Osteocyte (in vitro differentiated cells): ENCODE measurements at regions not wholly inside any gene's neighbourhood (a gene's known extent, or its start where the extent isn't known, plus 50 kb on each side); places are given as distances from the start of the nearest gene placed in this dataset.

Source experiments
- DNase-seq: peaks from one replicate; pipeline ENCODE4 v3.0.0; 2021; ENCODE audit warnings: mixed read lengths; ENCODE audit not compliant: unreplicated experiment; ENCODE audit errors: extremely low spot score
- H3K27ac Mint-ChIP-seq: one replicate; pipeline ENCODE4 v1.8.0; 2021; ENCODE audit warnings: mild to moderate bottlenecking, mixed read lengths; ENCODE audit not compliant: unreplicated experiment
- H3K27me3 Mint-ChIP-seq: one replicate; pipeline ENCODE4 v1.8.0; 2021; ENCODE audit warnings: mixed read lengths; ENCODE audit not compliant: unreplicated experiment
- H3K36me3 Mint-ChIP-seq: one replicate; pipeline ENCODE4 v1.8.0; 2021; ENCODE audit warnings: mixed read lengths; ENCODE audit not compliant: unreplicated experiment
- H3K4me1 Mint-ChIP-seq: one replicate; pipeline ENCODE4 v1.8.0; 2021; ENCODE audit warnings: mixed read lengths; ENCODE audit not compliant: unreplicated experiment
- H3K4me3 Mint-ChIP-seq: one replicate; pipeline ENCODE4 v1.8.0; 2021; ENCODE audit warnings: mild to moderate bottlenecking, moderate library complexity, mixed read lengths; ENCODE audit not compliant: unreplicated experiment
- H3K9me3 Mint-ChIP-seq: one replicate; pipeline ENCODE4 v1.8.0; 2021; ENCODE audit warnings: mixed read lengths; ENCODE audit not compliant: unreplicated experiment
- TF ChIP-seq, protein P1 (sequence below): fragments of 200-600 bp; sonication (generic); IDR thresholded peaks from 2 replicates; pipeline ENCODE4 v1.5.0; 2021; ENCODE audit warnings: antibody characterized with exemption, mild to moderate bottlenecking, moderate library complexity

- Mint-ChIP-seq H3K4me3 (no peak overlapping the region), H3K4me1 (no peaks in the 10 kb centered on the region), H3K27ac (no peak overlapping the region), H3K27me3 (no peaks in the 10 kb centered on the region), H3K9me3 (peaks cover 8% of the 10 kb centered on the region), H3K36me3 (no peaks in the 10 kb centered on the region)
- DNase-seq: no peak
- TF ChIP-seq, protein P1, sequence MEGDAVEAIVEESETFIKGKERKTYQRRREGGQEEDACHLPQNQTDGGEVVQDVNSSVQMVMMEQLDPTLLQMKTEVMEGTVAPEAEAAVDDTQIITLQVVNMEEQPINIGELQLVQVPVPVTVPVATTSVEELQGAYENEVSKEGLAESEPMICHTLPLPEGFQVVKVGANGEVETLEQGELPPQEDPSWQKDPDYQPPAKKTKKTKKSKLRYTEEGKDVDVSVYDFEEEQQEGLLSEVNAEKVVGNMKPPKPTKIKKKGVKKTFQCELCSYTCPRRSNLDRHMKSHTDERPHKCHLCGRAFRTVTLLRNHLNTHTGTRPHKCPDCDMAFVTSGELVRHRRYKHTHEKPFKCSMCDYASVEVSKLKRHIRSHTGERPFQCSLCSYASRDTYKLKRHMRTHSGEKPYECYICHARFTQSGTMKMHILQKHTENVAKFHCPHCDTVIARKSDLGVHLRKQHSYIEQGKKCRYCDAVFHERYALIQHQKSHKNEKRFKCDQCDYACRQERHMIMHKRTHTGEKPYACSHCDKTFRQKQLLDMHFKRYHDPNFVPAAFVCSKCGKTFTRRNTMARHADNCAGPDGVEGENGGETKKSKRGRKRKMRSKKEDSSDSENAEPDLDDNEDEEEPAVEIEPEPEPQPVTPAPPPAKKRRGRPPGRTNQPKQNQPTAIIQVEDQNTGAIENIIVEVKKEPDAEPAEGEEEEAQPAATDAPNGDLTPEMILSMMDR: no peak
Observed at GRCh38 chrX:42149281-42149680, 225.9 kb upstream of the CASK start.

DNA sequence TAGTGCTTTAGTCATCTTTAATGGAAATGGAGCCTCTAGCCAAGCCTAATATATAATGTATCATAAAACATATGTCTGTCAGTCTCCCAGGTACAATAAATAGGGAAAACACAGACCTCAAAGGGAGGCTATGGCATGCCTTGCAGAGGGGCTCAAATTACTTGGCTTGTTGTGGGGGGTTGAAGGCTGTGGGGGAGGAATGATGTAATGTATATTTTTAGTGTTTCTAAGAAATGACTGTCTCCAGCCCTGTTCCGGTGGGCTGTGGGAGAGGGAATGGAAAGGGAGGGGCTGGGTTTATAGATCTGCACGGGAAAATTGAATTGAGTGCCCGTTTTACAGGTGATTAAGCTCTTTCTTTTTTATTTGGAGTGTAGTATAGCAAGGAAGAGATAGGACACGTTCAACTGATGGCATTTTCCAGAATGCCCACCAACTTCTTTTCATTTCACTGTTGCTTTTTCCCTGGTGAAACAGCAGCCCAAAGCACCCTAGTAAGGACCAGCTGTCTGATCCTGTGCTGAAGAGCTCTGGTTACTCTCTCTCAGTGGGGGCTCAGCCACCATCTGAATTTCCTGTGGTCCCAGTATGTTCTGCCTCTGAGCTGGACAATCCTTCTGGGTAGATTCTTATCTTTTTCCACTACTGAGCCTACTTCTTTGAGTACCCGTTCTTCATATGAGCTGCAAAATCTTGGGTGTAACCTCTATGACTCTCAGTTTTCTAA, 220.7 kb upstream of the CASK start:
- Mint-ChIP-seq H3K36me3 (no peaks in the 10 kb centered on the region), H3K27ac (no peak overlapping the region)

DNA sequence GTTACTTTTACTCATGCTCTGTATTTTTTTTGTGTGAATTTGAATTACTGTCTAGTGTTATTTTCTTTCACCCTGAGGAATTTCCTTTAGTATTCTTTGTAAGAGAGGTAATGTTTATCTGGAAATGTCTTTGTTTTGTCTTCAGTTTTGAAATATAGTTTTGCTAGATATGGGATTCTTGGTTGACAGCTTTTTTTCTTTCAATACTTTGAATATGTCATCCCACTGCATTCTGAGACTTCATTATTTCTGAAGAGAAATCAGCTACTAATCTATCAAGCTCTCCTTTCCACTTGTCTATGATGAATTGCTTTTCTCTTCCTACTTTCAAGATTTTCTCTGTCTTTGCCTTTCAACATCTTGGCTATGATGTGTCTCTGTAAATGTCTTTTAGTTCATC, 217.0 kb upstream of the CASK start:
- peaks cover 2% of the 10 kb centered on the region for H3K4me1 Mint-ChIP-seq
- no peaks in the 10 kb centered on the region for H3K36me3 Mint-ChIP-seq
- H3K27me3 Mint-ChIP-seq: peaks cover 2% of the 10 kb centered on the region
- DNase-seq: no peak
- H3K27ac Mint-ChIP-seq: no peak overlapping the region
- no peak overlapping the region for H3K4me3 Mint-ChIP-seq
- peaks cover 15% of the 10 kb centered on the region for H3K9me3 Mint-ChIP-seq
- TF ChIP-seq, protein P1: no peak

More for the DNA sequence above, 220.7 kb upstream of the CASK start:
- no peak for DNase-seq
- Mint-ChIP-seq H3K9me3 (peaks cover 11% of the 10 kb centered on the region), H3K4me3 (no peak overlapping the region), H3K4me1 (peaks cover 2% of the 10 kb centered on the region), H3K27me3 (no peaks in the 10 kb centered on the region)
- TF ChIP-seq, protein P1: no peak

DNA sequence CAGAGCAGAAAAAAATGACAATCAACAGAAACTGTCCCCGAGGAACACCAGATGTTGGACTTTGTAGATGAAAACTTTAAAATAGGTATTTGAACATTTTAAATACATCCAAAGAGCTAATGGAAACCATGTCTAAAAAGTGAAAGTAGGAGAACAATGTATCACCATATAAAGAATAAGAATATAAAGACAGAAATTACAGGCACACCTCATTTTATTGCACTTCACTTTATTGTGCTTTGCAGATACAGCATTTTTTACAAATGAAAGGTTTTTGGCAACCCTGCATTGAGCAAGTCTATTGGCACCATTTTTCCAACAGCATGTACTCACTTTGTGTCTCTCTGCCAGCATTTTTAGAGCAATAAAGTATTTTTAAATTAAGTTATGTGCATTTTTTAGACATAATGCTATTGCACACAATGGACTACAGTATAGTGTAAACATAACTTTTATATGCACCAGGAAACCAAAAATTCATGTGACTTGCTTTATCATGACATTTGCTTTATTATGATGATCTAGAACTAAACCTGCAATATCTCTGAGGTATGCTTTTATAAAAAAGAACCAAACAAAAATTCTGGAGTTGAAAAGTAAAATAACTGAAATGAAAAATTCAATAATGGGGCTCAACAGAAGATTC, 212.4 kb upstream of the CASK start:
- H3K9me3 Mint-ChIP-seq: peaks cover 7% of the 10 kb centered on the region
- no peak overlapping the region for H3K27ac Mint-ChIP-seq
- H3K27me3 Mint-ChIP-seq: peaks cover 2% of the 10 kb centered on the region

DNA sequence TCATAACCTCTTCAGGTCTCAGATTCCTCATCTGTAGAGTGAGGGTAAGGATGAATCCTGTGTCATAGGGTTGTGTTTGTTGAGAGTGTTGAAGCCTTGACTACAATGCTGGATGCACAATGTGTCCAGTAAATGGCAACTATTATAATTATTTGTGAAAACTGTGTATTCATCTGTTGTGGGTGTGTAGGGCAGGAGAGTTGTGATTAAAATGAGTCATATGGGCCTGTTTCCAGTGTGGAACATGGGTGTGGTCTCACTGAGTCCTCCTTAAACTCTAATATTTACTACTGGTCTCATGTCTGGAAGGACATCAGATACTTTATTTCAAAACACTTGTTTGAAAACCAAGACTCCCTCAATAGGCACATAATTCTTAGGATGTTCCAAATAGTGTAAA, 208.5 kb upstream of the CASK start:
- H3K4me1 Mint-ChIP-seq: no peaks in the 10 kb centered on the region
- H3K27me3 Mint-ChIP-seq: no peaks in the 10 kb centered on the region
- H3K9me3 Mint-ChIP-seq: no peaks in the 10 kb centered on the region
- H3K27ac Mint-ChIP-seq: no peak overlapping the region
- DNase-seq: no peak
- TF ChIP-seq, protein P1: no peak
- no peaks in the 10 kb centered on the region for H3K36me3 Mint-ChIP-seq
- no peak overlapping the region for H3K4me3 Mint-ChIP-seq

More for the DNA sequence above, 212.4 kb upstream of the CASK start:
- no peak for DNase-seq
- Mint-ChIP-seq H3K4me1 (no peaks in the 10 kb centered on the region), H3K4me3 (no peak overlapping the region), H3K36me3 (no peaks in the 10 kb centered on the region)
- TF ChIP-seq, protein P1: no peak
